ENCODE measurements at regions not wholly inside any gene's neighbourhood (a gene's known extent, or its start where the extent isn't known, plus 50 kb on each side); places are given as distances from the start of the nearest gene placed in this dataset.

- dilution Hi-C loops (cut with MboI; ENCODE audit: extremely low pct_ligation_motif_present, low sequenced_read_pairs), result no loop called here
- no peak for FAIRE-seq
- H3K4me2 ChIP-seq (ENCODE audit: control insufficient read depth, extremely low read depth, insufficient read depth, low read depth, low read length), result no peak overlapping the region
These were observed 223.2 kb upstream of the FAR2 start for GRCh38 chr12:28925719-28926376.

GRCh38 chr12:28930704-28931103 is 218.4 kb upstream of the FAR2 start:
- DNase-seq (ENCODE audit: low read depth, low spot score), result no peak
- no peak for FAIRE-seq
- H3K4me3 ChIP-seq (ENCODE audit: control insufficient read depth in 2 of 3, extremely low read depth in 1 of 3, insufficient read depth in 2 of 3, low read depth in 1 of 3, low read length in 3 of 3), result no peak overlapping the region
- no peaks in the 10 kb centered on the region for H4K20me1 ChIP-seq (ENCODE audit: control insufficient read depth, extremely low read depth, insufficient read depth, low read length)
- no peaks in the 10 kb centered on the region for H3K9me3 ChIP-seq (ENCODE audit: control insufficient read depth, low read depth, low read length)
- H2AFZ ChIP-seq (ENCODE audit: control insufficient read depth, low read length), result no peak overlapping the region
- TF ChIP-seq, protein P1, sequence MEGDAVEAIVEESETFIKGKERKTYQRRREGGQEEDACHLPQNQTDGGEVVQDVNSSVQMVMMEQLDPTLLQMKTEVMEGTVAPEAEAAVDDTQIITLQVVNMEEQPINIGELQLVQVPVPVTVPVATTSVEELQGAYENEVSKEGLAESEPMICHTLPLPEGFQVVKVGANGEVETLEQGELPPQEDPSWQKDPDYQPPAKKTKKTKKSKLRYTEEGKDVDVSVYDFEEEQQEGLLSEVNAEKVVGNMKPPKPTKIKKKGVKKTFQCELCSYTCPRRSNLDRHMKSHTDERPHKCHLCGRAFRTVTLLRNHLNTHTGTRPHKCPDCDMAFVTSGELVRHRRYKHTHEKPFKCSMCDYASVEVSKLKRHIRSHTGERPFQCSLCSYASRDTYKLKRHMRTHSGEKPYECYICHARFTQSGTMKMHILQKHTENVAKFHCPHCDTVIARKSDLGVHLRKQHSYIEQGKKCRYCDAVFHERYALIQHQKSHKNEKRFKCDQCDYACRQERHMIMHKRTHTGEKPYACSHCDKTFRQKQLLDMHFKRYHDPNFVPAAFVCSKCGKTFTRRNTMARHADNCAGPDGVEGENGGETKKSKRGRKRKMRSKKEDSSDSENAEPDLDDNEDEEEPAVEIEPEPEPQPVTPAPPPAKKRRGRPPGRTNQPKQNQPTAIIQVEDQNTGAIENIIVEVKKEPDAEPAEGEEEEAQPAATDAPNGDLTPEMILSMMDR (optimal IDR thresholded peaks at IDR 0.05 in 1 of 3, IDR thresholded peaks at IDR 0.05 in 1 of 3, conservative IDR thresholded peaks at IDR 0.05 in 1 of 3; ENCODE audit: extremely low read depth in 1 of 3, insufficient read depth in 2 of 3, low read length in 3 of 3), result no peak
- TF ChIP-seq EZH2 (IDR thresholded peaks at IDR 0.05; ENCODE audit: low read length), result no peak
- H3K4me2 ChIP-seq (ENCODE audit: control insufficient read depth, extremely low read depth, insufficient read depth, low read depth, low read length), result no peak overlapping the region
- peaks cover 19% of the 10 kb centered on the region for H3K4me1 ChIP-seq (ENCODE audit: control insufficient read depth, extremely low read depth, insufficient read depth, low read length)
- dilution Hi-C loops (cut with MboI; ENCODE audit: extremely low pct_ligation_motif_present, low sequenced_read_pairs), result no loop called here
- H3K27ac ChIP-seq (ENCODE audit: control insufficient read depth, insufficient read depth, low read length), result no peak overlapping the region
- no peaks in the 10 kb centered on the region for H3K9me1 ChIP-seq (ENCODE audit: control insufficient read depth, extremely low read depth, insufficient read depth, low read length)
- H3K27me3 ChIP-seq (ENCODE audit: control insufficient read depth, extremely low read depth, insufficient read depth, low read length), result no peaks in the 10 kb centered on the region
- H3K36me3 ChIP-seq (ENCODE audit: control insufficient read depth in 2 of 2, extremely low read depth in 1 of 2, insufficient read depth in 2 of 2, low read length in 2 of 2), result no peaks in the 10 kb centered on the region
- H3K9ac ChIP-seq (ENCODE audit: control insufficient read depth, extremely low read depth, insufficient read depth, low read length), result no peak overlapping the region
- no peaks in the 10 kb centered on the region for H3K79me2 ChIP-seq (ENCODE audit: control insufficient read depth, insufficient read depth, low read length)

More at GRCh38 chr12:28925719-28926376, 223.2 kb upstream of the FAR2 start:
- Histone ChIP-seq H3K4me1 (ENCODE audit: control insufficient read depth, extremely low read depth, insufficient read depth, low read length) (no peaks in the 10 kb centered on the region), H3K9me1 (ENCODE audit: control insufficient read depth, extremely low read depth, insufficient read depth, low read length) (no peaks in the 10 kb centered on the region), H3K4me3 (ENCODE audit: control insufficient read depth in 2 of 3, extremely low read depth in 1 of 3, insufficient read depth in 2 of 3, low read depth in 1 of 3, low read length in 3 of 3) (no peak overlapping the region), H3K79me2 (ENCODE audit: control insufficient read depth, insufficient read depth, low read length) (no peaks in the 10 kb centered on the region), H3K9ac (ENCODE audit: control insufficient read depth, extremely low read depth, insufficient read depth, low read length) (no peak overlapping the region), H2AFZ (ENCODE audit: control insufficient read depth, low read length) (no peak overlapping the region), H3K9me3 (ENCODE audit: control insufficient read depth, low read depth, low read length) (no peaks in the 10 kb centered on the region), H3K27ac (ENCODE audit: control insufficient read depth, insufficient read depth, low read length) (no peak overlapping the region), H4K20me1 (ENCODE audit: control insufficient read depth, extremely low read depth, insufficient read depth, low read length) (no peaks in the 10 kb centered on the region), H3K27me3 (ENCODE audit: control insufficient read depth, extremely low read depth, insufficient read depth, low read length) (no peaks in the 10 kb centered on the region), H3K36me3 (ENCODE audit: control insufficient read depth in 2 of 2, extremely low read depth in 1 of 2, insufficient read depth in 2 of 2, low read length in 2 of 2) (no peaks in the 10 kb centered on the region)
- no peak for DNase-seq (ENCODE audit: low read depth, low spot score)
- no peak for TF ChIP-seq EZH2 (IDR thresholded peaks at IDR 0.05; ENCODE audit: low read length)
- TF ChIP-seq, protein P1 (optimal IDR thresholded peaks at IDR 0.05 in 1 of 3, IDR thresholded peaks at IDR 0.05 in 1 of 3, conservative IDR thresholded peaks at IDR 0.05 in 1 of 3; ENCODE audit: extremely low read depth in 1 of 3, insufficient read depth in 2 of 3, low read length in 3 of 3), result no peak

Measured in keratinocyte (primary cell).